GM12864 (cell line): ENCODE measurements at regions not wholly inside any gene's neighbourhood (a gene's known extent, or its start where the extent isn't known, plus 50 kb on each side); places are given as distances from the start of the nearest gene placed in this dataset.

ENCODE experiments used
- DNase-seq: peaks from one replicate; pipeline ENCODE4 v3.0.0-alpha.2; 2011; ENCODE audit warnings: low read depth
- H3K4me3 ChIP-seq: 2 replicates; pipeline ENCODE4 v1.5.1; 2011; ENCODE audit warnings: mild to moderate bottlenecking, low read depth, low read length, control low read depth
- CTCF ChIP-seq: IDR thresholded peaks from 2 replicates; pipeline ENCODE4 v1.5.1; 2011; ENCODE audit warnings: low read depth, mild to moderate bottlenecking, moderate library complexity, low read length, control low read depth, inconsistent platforms; ENCODE audit errors: missing control alignments

- DNase-seq = no peak
- no peak overlapping the region for H3K4me3 ChIP-seq
- no peak for TF ChIP-seq CTCF
Measured at GRCh38 chr2:34666821-34667220, 1067.7 kb upstream of the FAM98A start.

GRCh38 chr2:34664266-34664665 is 1065.2 kb upstream of the FAM98A start:
- DNase-seq = no peak

GRCh38 chr2:34663314-34663713 is 1064.2 kb upstream of the FAM98A start:
- no peak for TF ChIP-seq CTCF
- no peak for DNase-seq
- H3K4me3 ChIP-seq = no peak overlapping the region

More at GRCh38 chr2:34664266-34664665, 1065.2 kb upstream of the FAM98A start:
- no peak for TF ChIP-seq CTCF
- H3K4me3 ChIP-seq = no peak overlapping the region

- TF ChIP-seq CTCF = no peak
- no peak for DNase-seq
- no peak overlapping the region for H3K4me3 ChIP-seq
Measured at GRCh38 chr2:34660741-34661140, 1061.6 kb upstream of the FAM98A start.

- TF ChIP-seq CTCF = no peak
Measured at GRCh38 chr2:34656632-34657031, 1057.5 kb upstream of the FAM98A start.

GRCh38 chr2:34652636-34653035 is 1053.5 kb upstream of the FAM98A start:
- TF ChIP-seq CTCF = no peak
- no peak for DNase-seq
- H3K4me3 ChIP-seq = no peak overlapping the region

More at GRCh38 chr2:34656632-34657031, 1057.5 kb upstream of the FAM98A start:
- DNase-seq = no peak
- no peak overlapping the region for H3K4me3 ChIP-seq

GRCh38 chr2:34646901-34647300 is 1047.8 kb upstream of the FAM98A start:
- TF ChIP-seq CTCF = no peak
- no peak overlapping the region for H3K4me3 ChIP-seq
- no peak for DNase-seq
